ENCODE measurements at regions not wholly inside any gene's neighbourhood (a gene's known extent, or its start where the extent isn't known, plus 50 kb on each side); places are given as distances from the start of the nearest gene placed in this dataset.

DNA sequence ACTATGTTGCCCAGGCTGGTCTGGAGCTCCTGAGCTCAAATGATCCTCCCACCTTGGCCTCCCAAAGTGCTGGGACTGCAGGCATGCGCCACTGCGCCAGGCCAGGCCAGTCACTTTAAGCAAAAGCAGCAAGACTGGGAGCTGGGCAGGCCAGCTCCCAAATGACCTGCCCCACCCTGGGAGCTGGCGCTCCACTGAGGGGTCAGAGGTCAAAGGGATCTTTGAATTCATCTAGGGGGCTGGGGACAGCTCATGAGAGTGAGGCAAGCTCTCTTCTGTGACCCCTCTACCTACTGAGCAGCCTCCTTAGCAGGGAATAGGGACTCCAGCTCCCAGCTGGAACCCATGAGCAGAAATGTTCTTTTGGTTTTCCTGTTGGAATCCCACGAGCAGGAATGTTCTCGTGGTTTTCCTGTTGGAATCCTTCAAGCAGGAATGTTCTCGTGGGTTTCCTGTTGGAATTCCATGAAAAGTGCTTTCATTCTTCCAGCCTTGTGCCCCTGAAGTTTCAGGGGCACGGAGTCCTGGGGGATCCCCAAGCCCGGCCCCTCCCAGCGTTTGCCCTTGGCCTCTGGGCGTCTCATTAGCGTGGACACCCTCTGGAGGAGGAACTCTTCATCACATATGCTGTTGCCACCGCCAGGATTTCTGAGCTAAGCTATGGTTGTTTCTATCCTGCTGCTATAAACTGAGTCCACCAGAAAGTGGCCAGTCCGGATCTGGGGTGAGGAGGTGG lies 162.0 kb upstream of the HAAO start:
- TF ChIP-seq POLR2A (IDR thresholded peaks at IDR 0.05; ENCODE audit: low read depth, low read length) (no peak), HDAC6 (IDR thresholded peaks at IDR 0.05; ENCODE audit: unreplicated experiment) (no peak), CTCF (IDR thresholded peaks at IDR 0.05 in 2 of 3, conservative IDR thresholded peaks at IDR 0.05 in 1 of 3; ENCODE audit: control insufficient read depth in 2 of 3, extremely low read depth in 1 of 3, insufficient read depth in 1 of 3, low read depth in 3 of 3, low read length in 3 of 3) (no peak), POLR2AphosphoS2 (IDR thresholded peaks at IDR 0.05; ENCODE audit: low read depth, low read length) (no peak), CREM (IDR thresholded peaks at IDR 0.05; ENCODE audit: low read depth) (no peak), BHLHE40 (IDR thresholded peaks at IDR 0.05; ENCODE audit: borderline replicate concordance in 1 of 2, low read depth in 2 of 2, low read length in 1 of 2) (no peak), RAD21 (IDR thresholded peaks at IDR 0.05; ENCODE audit: insufficient read depth, low read depth, low read length) (no peak), POLR2AphosphoS5 (IDR thresholded peaks at IDR 0.05; ENCODE audit: low read length) (no peak), YY1 (IDR thresholded peaks at IDR 0.05; ENCODE audit: low read depth, low read length) (no peak), GABPA (IDR thresholded peaks at IDR 0.05; ENCODE audit: low read depth) (no peak), ESRRA (IDR thresholded peaks at IDR 0.05; ENCODE audit: low read length) (no peak), CHD2 (IDR thresholded peaks at IDR 0.05; ENCODE audit: borderline replicate concordance, low read depth, low read length) (no peak)
